ENCODE measurements at regions not wholly inside any gene's neighbourhood (a gene's known extent, or its start where the extent isn't known, plus 50 kb on each side); places are given as distances from the start of the nearest gene placed in this dataset.

- TF ChIP-seq FOXM1 (IDR thresholded peaks at IDR 0.05; ENCODE audit: low read depth, low read length), result no peak
- TF ChIP-seq BCL11A (IDR thresholded peaks at IDR 0.05; ENCODE audit: low read depth, low read length), result no peak
- no peak for TF ChIP-seq PAX8 (IDR thresholded peaks at IDR 0.05)
- TF ChIP-seq IRF4 (IDR thresholded peaks at IDR 0.05; ENCODE audit: low read depth, low read length), result no peak
- no peak for TF ChIP-seq EED (IDR thresholded peaks at IDR 0.05; ENCODE audit: low read depth)
- TF ChIP-seq, protein P1, sequence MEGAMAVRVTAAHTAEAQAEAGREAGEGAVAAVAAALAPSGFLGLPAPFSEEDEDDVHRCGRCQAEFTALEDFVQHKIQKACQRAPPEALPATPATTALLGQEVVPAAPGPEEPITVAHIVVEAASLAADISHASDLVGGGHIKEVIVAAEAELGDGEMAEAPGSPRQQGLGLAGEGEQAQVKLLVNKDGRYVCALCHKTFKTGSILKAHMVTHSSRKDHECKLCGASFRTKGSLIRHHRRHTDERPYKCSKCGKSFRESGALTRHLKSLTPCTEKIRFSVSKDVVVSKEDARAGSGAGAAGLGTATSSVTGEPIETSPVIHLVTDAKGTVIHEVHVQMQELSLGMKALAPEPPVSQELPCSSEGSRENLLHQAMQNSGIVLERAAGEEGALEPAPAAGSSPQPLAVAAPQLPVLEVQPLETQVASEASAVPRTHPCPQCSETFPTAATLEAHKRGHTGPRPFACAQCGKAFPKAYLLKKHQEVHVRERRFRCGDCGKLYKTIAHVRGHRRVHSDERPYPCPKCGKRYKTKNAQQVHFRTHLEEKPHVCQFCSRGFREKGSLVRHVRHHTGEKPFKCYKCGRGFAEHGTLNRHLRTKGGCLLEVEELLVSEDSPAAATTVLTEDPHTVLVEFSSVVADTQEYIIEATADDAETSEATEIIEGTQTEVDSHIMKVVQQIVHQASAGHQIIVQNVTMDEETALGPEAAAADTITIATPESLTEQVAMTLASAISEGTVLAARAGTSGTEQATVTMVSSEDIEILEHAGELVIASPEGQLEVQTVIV (IDR thresholded peaks at IDR 0.05; ENCODE audit: borderline replicate concordance, partially characterized antibody), result no peak
- no peak for TF ChIP-seq RFX5 (IDR thresholded peaks at IDR 0.05; ENCODE audit: low read depth, low read length)
- no peak for TF ChIP-seq TCF7 (IDR thresholded peaks at IDR 0.05; ENCODE audit: borderline replicate concordance)
- TF ChIP-seq RB1 (IDR thresholded peaks at IDR 0.05; ENCODE audit: borderline replicate concordance), result no peak
- TF ChIP-seq TAF1 (IDR thresholded peaks at IDR 0.05; ENCODE audit: borderline replicate concordance, low read depth, low read length), result no peak
- no peak for TF ChIP-seq ATF3 (IDR thresholded peaks at IDR 0.05; ENCODE audit: borderline replicate concordance, extremely low read depth, low read depth, low read length)
- Histone ChIP-seq H3K36me3 (ENCODE audit: control insufficient read depth in 2 of 2, insufficient read depth in 2 of 2, low read length in 1 of 2) (no peaks in the 10 kb centered on the region), H3K79me2 (ENCODE audit: control insufficient read depth, insufficient read depth, low read length) (no peaks in the 10 kb centered on the region), H3K4me1 (ENCODE audit: control insufficient read depth, insufficient read depth, low read length) (no peaks in the 10 kb centered on the region), H3K9me3 (replicated peaks; ENCODE audit: control insufficient read depth, insufficient read depth, low read length) (no peaks in the 10 kb centered on the region), H2AFZ (ENCODE audit: control insufficient read depth, low read depth, low read length) (no peak overlapping the region), H3K4me3 (no peak overlapping the region), H3K27me3 (replicated peaks in 1 of 2; ENCODE audit: control insufficient read depth in 2 of 2, insufficient read depth in 2 of 2, low read length in 1 of 2) (no peaks in the 10 kb centered on the region), H3K4me2 (ENCODE audit: control insufficient read depth, insufficient read depth) (no peak overlapping the region), H3K9ac (ENCODE audit: control insufficient read depth, insufficient read depth, low read length) (no peak overlapping the region), H3K27ac (ENCODE audit: control insufficient read depth, insufficient read depth) (no peak overlapping the region), H4K20me1 (ENCODE audit: control insufficient read depth, insufficient read depth) (no peaks in the 10 kb centered on the region)
- ATAC-seq, result no peak
- DNase-seq (ENCODE audit: low read depth, low spot score), result no peak
- intact Hi-C loops (cut with micrococcal nuclease; ENCODE audit: unreplicated experiment), result no loop called here
- in situ Hi-C loops (cut with MboI), result no loop called here
- FAIRE-seq, result no peak
- SMC1A ChIA-PET (ENCODE audit: uncharacterized antibody, unreplicated experiment), result no interaction called here
- POLR2A ChIA-PET, result no interaction called here
- RAD21 ChIA-PET (ENCODE audit: unreplicated experiment), result no interaction called here
- BruUV-seq (replicated peaks), result no TSS peak
- 17% methylated on average over 4 of the region's 5 CpGs for WGBS (ENCODE audit: insufficient coverage, insufficient replicate concordance, low lambda C conversion rate, missing lambda C conversion rate)
- CTCF ChIA-PET, result no interaction called here
Measured at GRCh38 chr2:2493496-2493895, 162.4 kb upstream of the MYT1L start.

All from GM12878 (cell line).